ENCODE measurements at regions not wholly inside any gene's neighbourhood (a gene's known extent, or its start where the extent isn't known, plus 50 kb on each side); places are given as distances from the start of the nearest gene placed in this dataset.

DNA sequence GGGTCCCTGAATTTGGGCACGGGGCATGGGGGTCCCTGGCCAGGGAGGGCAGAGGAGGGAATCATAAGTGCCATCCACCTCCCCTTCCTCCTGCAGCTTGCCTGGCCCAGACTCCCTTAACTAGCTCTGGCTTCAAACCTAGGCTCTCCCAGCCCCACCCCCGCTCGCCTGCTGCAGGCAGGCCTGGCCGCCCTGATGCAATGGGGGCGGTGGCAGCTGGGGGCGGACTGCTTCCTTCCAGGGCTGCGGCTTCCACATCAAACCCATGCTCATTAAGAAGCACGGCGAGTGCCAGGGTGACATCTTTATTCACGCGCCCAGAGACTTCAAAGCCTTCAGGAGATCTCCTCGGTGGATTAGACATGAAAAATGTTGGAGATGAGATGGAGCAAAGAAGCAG, 123.1 kb downstream of the TPRA1 start:
- H3K4me3 ChIP-seq (replicated peaks in 1 of 3; ENCODE audit: insufficient read depth in 1 of 3, low read depth in 1 of 3, low read length in 3 of 3): no peak overlapping the region
- POLR2A ChIA-PET: no interaction called here
- dilution Hi-C loops (cut with MboI; ENCODE audit: extremely low pct_ligation_motif_present, low sequenced_read_pairs) (no loop called here), intact Hi-C loops (cut with micrococcal nuclease) (no loop called here)
- H3K27ac ChIP-seq (ENCODE audit: insufficient read depth, low read depth, low read length): no peak overlapping the region
- no peaks in the 10 kb centered on the region for H3K9me3 ChIP-seq (replicated peaks; ENCODE audit: control insufficient read depth, insufficient read depth, low read length)
- CTCF ChIA-PET: no interaction called here
- TF ChIP-seq, protein P1, sequence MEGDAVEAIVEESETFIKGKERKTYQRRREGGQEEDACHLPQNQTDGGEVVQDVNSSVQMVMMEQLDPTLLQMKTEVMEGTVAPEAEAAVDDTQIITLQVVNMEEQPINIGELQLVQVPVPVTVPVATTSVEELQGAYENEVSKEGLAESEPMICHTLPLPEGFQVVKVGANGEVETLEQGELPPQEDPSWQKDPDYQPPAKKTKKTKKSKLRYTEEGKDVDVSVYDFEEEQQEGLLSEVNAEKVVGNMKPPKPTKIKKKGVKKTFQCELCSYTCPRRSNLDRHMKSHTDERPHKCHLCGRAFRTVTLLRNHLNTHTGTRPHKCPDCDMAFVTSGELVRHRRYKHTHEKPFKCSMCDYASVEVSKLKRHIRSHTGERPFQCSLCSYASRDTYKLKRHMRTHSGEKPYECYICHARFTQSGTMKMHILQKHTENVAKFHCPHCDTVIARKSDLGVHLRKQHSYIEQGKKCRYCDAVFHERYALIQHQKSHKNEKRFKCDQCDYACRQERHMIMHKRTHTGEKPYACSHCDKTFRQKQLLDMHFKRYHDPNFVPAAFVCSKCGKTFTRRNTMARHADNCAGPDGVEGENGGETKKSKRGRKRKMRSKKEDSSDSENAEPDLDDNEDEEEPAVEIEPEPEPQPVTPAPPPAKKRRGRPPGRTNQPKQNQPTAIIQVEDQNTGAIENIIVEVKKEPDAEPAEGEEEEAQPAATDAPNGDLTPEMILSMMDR (IDR thresholded peaks at IDR 0.05; ENCODE audit: extremely low read depth in 1 of 2, insufficient read depth in 1 of 2, low read depth in 1 of 2, low read length in 2 of 2): no peak
- TF ChIP-seq GATA2 (IDR thresholded peaks at IDR 0.05; ENCODE audit: insufficient read depth, insufficient read length, low read depth, low read length): no peak
- no peak for TF ChIP-seq EZH2 (IDR thresholded peaks at IDR 0.05; ENCODE audit: borderline replicate concordance, low read depth, low read length, severe bottlenecking)
- TF ChIP-seq POLR2A (IDR thresholded peaks at IDR 0.05; ENCODE audit: low read depth, low read length): no peak
- TF ChIP-seq JUN (IDR thresholded peaks at IDR 0.05; ENCODE audit: borderline replicate concordance, insufficient read depth, insufficient read length, low read depth): no peak
- no peak for TF ChIP-seq MYC (IDR thresholded peaks at IDR 0.05; ENCODE audit: low read depth, low read length)
- no peak for TF ChIP-seq POLR2AphosphoS5 (IDR thresholded peaks at IDR 0.05; ENCODE audit: insufficient read depth, low read depth, low read length)
- no peak for TF ChIP-seq FOS (IDR thresholded peaks at IDR 0.05; ENCODE audit: borderline replicate concordance, insufficient read depth, low read length)
- TF ChIP-seq, protein P2, sequence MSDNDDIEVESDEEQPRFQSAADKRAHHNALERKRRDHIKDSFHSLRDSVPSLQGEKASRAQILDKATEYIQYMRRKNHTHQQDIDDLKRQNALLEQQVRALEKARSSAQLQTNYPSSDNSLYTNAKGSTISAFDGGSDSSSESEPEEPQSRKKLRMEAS (IDR thresholded peaks at IDR 0.05; ENCODE audit: insufficient read depth, insufficient read length): no peak
- DNase-seq (ENCODE audit: low read depth, low spot score) (no peak), FAIRE-seq (no peak)
- no peak overlapping the region for H3K9ac ChIP-seq (replicated peaks; ENCODE audit: extremely low read depth, insufficient read depth, low read length)
- H3K36me3 ChIP-seq (ENCODE audit: control insufficient read depth in 2 of 2, extremely low read depth in 1 of 2, insufficient read depth in 2 of 2, low read length in 2 of 2): no peaks in the 10 kb centered on the region
- no TSS peak for BruUV-seq (replicated peaks)
- no peaks in the 10 kb centered on the region for H3K27me3 ChIP-seq (ENCODE audit: control insufficient read depth in 2 of 2, insufficient read depth in 2 of 2, low read length in 2 of 2)
- no peaks in the 10 kb centered on the region for H3K9me1 ChIP-seq (replicated peaks; ENCODE audit: control insufficient read depth, extremely low read depth, insufficient read depth, low read length)
- no peaks in the 10 kb centered on the region for H4K20me1 ChIP-seq (replicated peaks; ENCODE audit: control insufficient read depth, extremely low read depth, insufficient read depth, low read length)
- no peaks in the 10 kb centered on the region for H3K4me1 ChIP-seq (ENCODE audit: control insufficient read depth, extremely low read depth, insufficient read depth, low read length)
- no peak overlapping the region for H3K4me2 ChIP-seq (ENCODE audit: insufficient read depth, low read length)
- H3K79me2 ChIP-seq (ENCODE audit: control insufficient read depth, insufficient read depth, low read length): no peaks in the 10 kb centered on the region
- H2AFZ ChIP-seq (ENCODE audit: low read depth, low read length): no peak overlapping the region

Data from endothelial cell of umbilical vein (primary cell).